KMS-11 (cell line): ENCODE measurements at regions not wholly inside any gene's neighbourhood (a gene's known extent, or its start where the extent isn't known, plus 50 kb on each side); places are given as distances from the start of the nearest gene placed in this dataset.

Experiments used
- H2AFZ ChIP-seq: fragments of 200-600 bp; sonication (generic); 2 replicates; pipeline ENCODE4 v1.6.1; 2016; ENCODE audit warnings: antibody characterized with exemption, mixed run types, low read depth
- H3K27ac ChIP-seq: fragments of 200-600 bp; sonication (generic); 2 replicates; pipeline ENCODE4 v1.6.1; 2016; ENCODE audit warnings: mild to moderate bottlenecking, mixed run types
- H3K27me3 ChIP-seq: fragments of 200-600 bp; sonication (generic); 2 replicates; pipeline ENCODE4 v1.6.1; 2017; ENCODE audit warnings: mild to moderate bottlenecking, low read depth, mixed run types, moderate library complexity; ENCODE audit not compliant: insufficient read depth
- H3K36me3 ChIP-seq: fragments of 200-600 bp; sonication (generic); 2 replicates; pipeline ENCODE4 v1.6.1; 2017; ENCODE audit warnings: mild to moderate bottlenecking, mixed run types; ENCODE audit not compliant: insufficient read depth
- H3K4me1 ChIP-seq: fragments of 200-600 bp; sonication (generic); 2 replicates; pipeline ENCODE4 v1.6.1; 2016; ENCODE audit warnings: mild to moderate bottlenecking, low read depth, mixed run types; ENCODE audit not compliant: poor library complexity, severe bottlenecking
- H3K4me2 ChIP-seq: fragments of 200-600 bp; sonication (generic); 2 replicates; pipeline ENCODE4 v1.7.0; 2016; ENCODE audit warnings: mild to moderate bottlenecking, mixed run types
- H3K4me3 ChIP-seq: fragments of 200-600 bp; sonication (generic); IDR thresholded peaks from 2 replicates; pipeline ENCODE4 v1.6.1; 2017; ENCODE audit warnings: low read depth, low read length, mixed read lengths; ENCODE audit not compliant: insufficient read depth
- H3K79me2 ChIP-seq: fragments of 200-600 bp; sonication (generic); 2 replicates; pipeline ENCODE4 v1.6.1; 2016; ENCODE audit warnings: low read depth, mixed run types; ENCODE audit not compliant: insufficient read depth
- H3K9ac ChIP-seq: fragments of 200-600 bp; sonication (generic); 2 replicates; pipeline ENCODE4 v1.6.1; 2016; ENCODE audit warnings: mild to moderate bottlenecking, mixed run types
- H4K20me1 ChIP-seq: fragments of 200-600 bp; sonication (generic); 2 replicates; pipeline ENCODE4 v1.6.1; 2016; ENCODE audit warnings: mild to moderate bottlenecking, mixed run types; ENCODE audit not compliant: insufficient read depth
- CTCF ChIP-seq: fragments of 200-600 bp; sonication (generic); conservative IDR thresholded peaks from 2 replicates; pipeline ENCODE4 v1.6.1; 2017; ENCODE audit warnings: low read depth, mild to moderate bottlenecking, antibody characterized with exemption, low read length, moderate library complexity, mixed read lengths

- peak overlapping the region; percentile 17; the same call in 1 of the 2 replicates for H2AFZ ChIP-seq
- H3K27me3 ChIP-seq = no peaks in the 10 kb centered on the region
- peak overlapping the region; percentile 43; the same call in 1 of the 2 replicates for H3K4me2 ChIP-seq
- no peak for TF ChIP-seq CTCF
- H3K9ac ChIP-seq = no peak overlapping the region
- H3K4me3 ChIP-seq = no peak overlapping the region
- no peaks in the 10 kb centered on the region for H3K36me3 ChIP-seq
- H3K79me2 ChIP-seq = no peaks in the 10 kb centered on the region
- H3K4me1 ChIP-seq = peaks cover 29% of the 10 kb centered on the region
- peak overlapping the region; percentile 18; the same call in 1 of the 2 replicates for H3K27ac ChIP-seq
- no peaks in the 10 kb centered on the region for H4K20me1 ChIP-seq
These were observed 688.9 kb upstream of the RAG2 start for GRCh38 chr11:37286890-37287289.

GRCh38 chr11:37282367-37282766 is 684.3 kb upstream of the RAG2 start:
- Histone ChIP-seq H3K4me2 (peak overlapping the region; percentile 16; the same call in 1 of the 2 replicates), H3K4me3 (no peak overlapping the region), H4K20me1 (no peaks in the 10 kb centered on the region), H3K36me3 (no peaks in the 10 kb centered on the region), H3K9ac (no peak overlapping the region), H3K27ac (no peak overlapping the region), H3K79me2 (no peaks in the 10 kb centered on the region), H2AFZ (no peak overlapping the region), H3K4me1 (peaks cover 24% of the 10 kb centered on the region), H3K27me3 (no peaks in the 10 kb centered on the region)
- no peak for TF ChIP-seq CTCF

- H3K27ac ChIP-seq = no peak overlapping the region
- no peak for TF ChIP-seq CTCF
- no peak overlapping the region for H3K9ac ChIP-seq
- H3K36me3 ChIP-seq = no peaks in the 10 kb centered on the region
- no peak overlapping the region for H3K4me3 ChIP-seq
- H3K4me2 ChIP-seq = no peak overlapping the region
- H2AFZ ChIP-seq = no peak overlapping the region
- peaks cover 14% of the 10 kb centered on the region for H3K4me1 ChIP-seq
- no peaks in the 10 kb centered on the region for H3K79me2 ChIP-seq
- H4K20me1 ChIP-seq = no peaks in the 10 kb centered on the region
- H3K27me3 ChIP-seq = no peaks in the 10 kb centered on the region
These were observed 682.2 kb upstream of the RAG2 start for GRCh38 chr11:37280200-37280599.

GRCh38 chr11:37277896-37278465 is 679.9 kb upstream of the RAG2 start:
- Histone ChIP-seq H3K36me3 (no peaks in the 10 kb centered on the region), H3K9ac (no peak overlapping the region), H3K4me2 (no peak overlapping the region), H4K20me1 (no peaks in the 10 kb centered on the region), H2AFZ (no peak overlapping the region), H3K27me3 (no peaks in the 10 kb centered on the region), H3K79me2 (no peaks in the 10 kb centered on the region), H3K27ac (no peak overlapping the region), H3K4me1 (peaks cover 13% of the 10 kb centered on the region), H3K4me3 (no peak overlapping the region)
- TF ChIP-seq CTCF = no peak
